T-helper 1 cell treated with Interleukin-12 subunit alpha and Interleukin-12 subunit beta and Interleukin-4 antibody, amounts not matched to agents 30 ng/mL and 1 ng/mL, for 36 hours (primary cell): ENCODE measurements at regions not wholly inside any gene's neighbourhood (a gene's known extent, or its start where the extent isn't known, plus 50 kb on each side); places are given as distances from the start of the nearest gene placed in this dataset.
"Not testable (repeated sequence)": the region's sequence is repeated elsewhere in the genome, so short reads cannot be mapped to it uniquely, and the experiment has no call there.

Experiments
- intact Hi-C: fragments of 100-400 bp; cut with micrococcal nuclease; formaldehyde crosslinking; loops from one replicate; pipeline ENCODE4 v1.15.1; 2024

GRCh38 chr9:7315116-7315515 lies 484.5 kb downstream of the DMAC1 start:
- intact Hi-C loops: no loop called here

GRCh38 chr9:7313389-7313788 lies 486.2 kb downstream of the DMAC1 start:
- intact Hi-C loops: no loop called here

- intact Hi-C loops: not testable (repeated sequence)
These were observed 490.5 kb downstream of the DMAC1 start for GRCh38 chr9:7309051-7309450.

DNA sequence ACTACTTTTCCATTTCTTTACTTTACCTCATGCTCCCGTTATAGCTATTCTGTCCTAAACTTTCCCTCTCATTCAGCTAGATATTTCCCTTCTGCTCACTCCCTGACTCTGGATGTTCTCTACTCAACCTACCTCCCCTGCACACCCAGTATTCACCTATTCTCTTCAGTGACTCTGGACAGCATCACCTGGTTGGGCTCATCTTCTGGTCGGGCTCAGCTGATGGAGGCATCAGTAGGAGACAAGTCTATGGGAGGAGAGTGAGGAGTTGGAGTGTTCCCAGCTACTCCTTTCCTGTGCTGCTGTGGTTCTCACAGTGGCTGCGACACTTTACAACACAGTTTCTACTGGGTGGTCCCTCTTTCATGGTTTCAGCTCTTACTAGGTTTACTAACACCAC lies 493.9 kb downstream of the DMAC1 start:
- intact Hi-C loops: no loop called here

GRCh38 chr9:7304627-7304995 lies 495.0 kb downstream of the DMAC1 start:
- intact Hi-C loops: no loop called here

GRCh38 chr9:7303907-7304626 lies 495.5 kb downstream of the DMAC1 start:
- intact Hi-C loops: no loop called here

DNA sequence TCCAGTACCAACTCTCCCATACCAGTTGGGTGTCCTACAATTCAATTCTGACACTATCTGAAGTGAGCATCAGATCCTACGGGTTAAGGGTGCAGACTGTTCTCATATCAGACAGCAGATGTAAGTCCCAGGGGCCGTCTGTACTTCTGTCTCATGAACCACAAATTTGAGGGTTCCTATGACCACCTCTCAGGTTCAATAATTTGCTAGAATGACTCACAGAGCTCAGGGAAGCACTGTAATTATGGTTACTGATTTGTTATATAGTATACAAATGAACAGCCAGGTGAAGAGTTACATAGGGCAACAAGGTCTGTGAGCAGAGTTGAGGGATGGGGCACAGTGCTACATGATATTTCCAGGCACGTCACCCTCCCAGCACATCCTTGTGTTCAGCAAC lies 499.1 kb downstream of the DMAC1 start:
- intact Hi-C loops: no loop called here

- intact Hi-C loops: loop anchor here (5.0 kb wide), 1 partner anchor 81 kb away; no protein-coding TSS in a partner anchor
These were observed 501.5 kb downstream of the DMAC1 start for GRCh38 chr9:7298123-7298522.

DNA sequence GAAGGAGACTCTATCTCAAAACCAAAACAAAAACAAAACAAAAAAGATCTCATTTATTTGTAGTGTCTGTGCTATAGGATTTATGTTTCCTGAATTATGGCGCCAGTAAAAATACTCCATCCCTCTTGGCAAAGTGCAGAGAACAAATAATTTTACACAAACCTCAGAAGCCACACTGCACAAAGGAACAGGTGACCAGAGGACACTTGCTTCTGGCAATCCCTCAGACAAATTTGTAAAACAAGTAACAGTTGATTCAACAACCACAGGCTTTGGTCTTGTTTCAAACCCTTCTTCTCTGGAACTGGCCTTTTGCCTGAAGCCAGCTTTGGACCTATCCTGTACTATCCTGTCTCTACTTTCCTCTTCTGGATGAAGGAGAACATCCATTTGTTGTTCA lies 502.1 kb downstream of the DMAC1 start:
- intact Hi-C loops: loop anchor here (5.0 kb wide), 1 partner anchor 80 kb away; no protein-coding TSS in a partner anchor

GRCh38 chr9:7293091-7293490 lies 506.5 kb downstream of the DMAC1 start:
- intact Hi-C loops: no loop called here

GRCh38 chr9:7289773-7290172 lies 509.8 kb downstream of the DMAC1 start:
- intact Hi-C loops: no loop called here

GRCh38 chr9:7287986-7288385 lies 511.6 kb downstream of the DMAC1 start:
- intact Hi-C loops: no loop called here

DNA sequence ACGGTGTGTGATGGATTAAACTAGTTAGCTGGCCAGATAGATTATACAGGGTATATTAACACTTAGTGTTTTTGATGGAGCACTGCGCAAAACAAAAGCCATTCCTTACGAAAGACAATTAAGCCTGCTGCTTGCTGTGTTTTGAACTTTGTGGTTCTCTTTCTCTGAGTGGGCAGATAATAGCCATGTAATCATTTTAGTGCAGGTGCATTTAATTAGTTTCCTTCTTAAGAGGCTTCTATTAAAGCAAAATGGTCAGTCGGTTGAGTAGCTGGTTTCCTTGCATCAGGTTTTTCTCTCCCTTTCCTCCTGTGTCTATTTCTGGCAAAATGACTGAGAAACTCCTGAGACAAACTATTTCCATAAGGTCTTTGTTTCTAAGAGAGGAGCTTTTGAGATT lies 512.5 kb downstream of the DMAC1 start:
- intact Hi-C loops: no loop called here

DNA sequence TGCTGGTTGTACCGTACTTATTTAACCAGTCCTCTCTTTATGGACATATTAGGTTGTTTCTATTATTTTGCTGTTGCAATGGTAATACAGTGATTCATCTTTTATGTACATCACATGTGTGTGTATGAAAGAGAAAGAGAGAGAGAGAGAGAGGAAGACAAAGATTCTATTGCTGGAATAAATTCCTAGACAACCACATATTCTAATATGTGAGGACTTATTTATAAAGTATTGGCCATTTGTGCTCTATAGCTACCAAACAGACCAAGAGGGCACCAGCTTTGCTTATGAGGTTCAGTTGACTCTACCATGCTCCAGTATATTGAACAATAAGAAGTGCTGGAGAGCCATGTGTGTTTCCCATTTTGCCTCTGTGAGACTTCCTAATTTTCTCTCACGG lies 513.5 kb downstream of the DMAC1 start:
- intact Hi-C loops: no loop called here

DNA sequence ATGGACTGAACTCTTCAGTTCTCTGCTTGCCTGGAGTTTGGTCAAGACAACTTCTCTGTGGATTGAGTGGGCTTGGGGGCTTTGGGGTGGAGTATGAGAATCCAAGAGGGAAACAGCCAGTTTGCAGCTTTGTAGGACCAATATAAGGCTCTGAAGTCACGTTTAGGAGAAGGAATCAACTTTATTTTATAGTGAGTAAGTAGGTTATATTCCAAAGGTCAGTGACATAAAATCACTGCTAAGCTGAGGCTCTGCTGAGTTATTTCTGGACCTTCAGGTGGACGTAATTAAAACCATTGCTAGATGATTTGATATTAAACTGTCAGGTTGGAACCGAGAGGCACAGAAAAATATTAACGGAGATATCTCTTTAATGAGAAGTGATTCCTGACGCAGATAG lies 514.4 kb downstream of the DMAC1 start:
- intact Hi-C loops: no loop called here

DNA sequence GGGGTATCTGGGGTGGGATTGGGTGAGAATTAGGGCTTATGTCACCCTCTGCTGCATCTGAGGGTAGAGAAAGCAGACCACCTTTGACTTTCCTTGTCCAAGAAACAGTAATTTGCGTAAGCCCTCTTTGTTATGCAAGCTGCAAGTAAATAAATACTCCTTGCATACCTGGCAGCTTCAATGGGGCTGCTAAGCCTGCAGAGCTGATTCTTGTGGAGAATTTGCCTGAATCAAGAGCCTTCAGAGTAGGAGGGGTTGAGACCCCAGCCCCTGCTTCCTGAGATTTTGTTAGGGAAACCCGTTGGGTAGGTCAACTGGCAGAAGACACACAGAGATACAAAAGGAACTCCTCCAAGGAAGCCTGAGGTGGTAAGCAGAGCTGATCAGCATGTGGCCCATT lies 515.1 kb downstream of the DMAC1 start:
- intact Hi-C loops: no loop called here

GRCh38 chr9:7284117-7284516 lies 515.5 kb downstream of the DMAC1 start:
- intact Hi-C loops: no loop called here

GRCh38 chr9:7273575-7273974 lies 515.8 kb downstream of the KDM4C start:
- intact Hi-C loops: no loop called here

DNA sequence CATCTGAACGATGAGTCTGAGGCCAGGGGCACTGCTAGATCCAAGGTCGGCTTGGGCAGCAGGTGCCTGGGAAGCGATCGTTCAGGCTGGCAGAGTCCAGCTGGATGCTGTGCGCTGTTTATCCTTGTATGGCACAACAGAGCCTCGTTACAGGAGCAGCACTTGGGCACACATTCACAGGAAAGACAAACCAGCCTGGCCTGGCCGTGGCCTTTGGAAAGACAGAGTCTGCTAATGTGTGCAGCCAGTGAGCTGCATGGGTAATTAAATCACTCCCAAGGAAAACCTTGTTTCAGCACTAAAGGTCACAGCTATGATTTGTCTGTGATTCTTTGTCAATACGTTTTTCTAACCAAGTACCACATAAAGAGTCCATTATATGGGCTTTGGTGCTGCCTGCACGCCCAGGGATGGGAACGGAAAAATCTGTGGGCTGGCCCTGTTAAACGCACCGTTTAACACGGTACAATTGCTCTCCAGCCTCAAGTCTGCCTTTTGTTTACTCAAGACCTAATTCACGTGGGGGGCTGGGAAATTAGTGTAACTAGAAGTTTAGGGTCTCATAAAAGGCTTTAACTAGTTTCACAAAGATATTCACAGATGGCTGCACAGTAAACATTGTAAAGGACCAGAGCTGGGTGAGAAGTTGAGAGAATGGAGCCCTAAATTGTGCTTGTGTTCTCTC lies 509.3 kb downstream of the KDM4C start:
- intact Hi-C loops: no loop called here

- intact Hi-C loops: no loop called here
These were observed 507.4 kb downstream of the KDM4C start for GRCh38 chr9:7265181-7265580.

GRCh38 chr9:7259544-7260241 lies 501.9 kb downstream of the KDM4C start:
- intact Hi-C loops: loop anchor here (1.0 kb wide), 1 partner anchor 207 kb away; no protein-coding TSS in a partner anchor

GRCh38 chr9:7258688-7259396 lies 501.1 kb downstream of the KDM4C start:
- intact Hi-C loops: no loop called here
